ENCODE measurements at regions not wholly inside any gene's neighbourhood (a gene's known extent, or its start where the extent isn't known, plus 50 kb on each side); places are given as distances from the start of the nearest gene placed in this dataset. TPM values are rescaled to one million over a fixed set of nuclear protein-coding genes. Genes with fewer than 3 reads are reported as not detected.

GRCh38 chr7:90081621-90082020, 72.6 kb upstream of the STEAP1 start:
- no peak for DNase-seq
- Histone ChIP-seq H3K4me1 (ENCODE audit: insufficient read depth) (no peaks in the 10 kb centered on the region), H3K9me2 (ENCODE audit: insufficient read depth) (no peaks in the 10 kb centered on the region), H3K27me3 (replicated peaks; ENCODE audit: insufficient read depth) (no peaks in the 10 kb centered on the region), H3F3A (ENCODE audit: insufficient read depth) (no peaks in the 10 kb centered on the region), H4K20me1 (ENCODE audit: insufficient read depth) (no peaks in the 10 kb centered on the region), H3K79me2 (ENCODE audit: insufficient read depth) (no peaks in the 10 kb centered on the region), H2AFZ (no peak overlapping the region), H3K4me3 (no peak overlapping the region), H3K9ac (no peak overlapping the region), H3K4me2 (ENCODE audit: unreplicated experiment) (no peak overlapping the region), H3K27ac (no peak overlapping the region), H3K9me3 (ENCODE audit: low read depth) (no peaks in the 10 kb centered on the region), H3K36me3 (ENCODE audit: low read depth) (no peaks in the 10 kb centered on the region)
- TF ChIP-seq EZH2phosphoT487 (IDR thresholded peaks at IDR 0.05; ENCODE audit: insufficient read depth, low read depth) (no peak), EZH2 (IDR thresholded peaks at IDR 0.05; ENCODE audit: insufficient read depth, poor library complexity, severe bottlenecking) (no peak)
- 76 to 79% methylated on average over 3 of the region's 3 CpGs for WGBS, 2 experiments (ENCODE audit: low coverage in 1 of 2, low lambda C conversion rate in 2 of 2, missing lambda C conversion rate in 2 of 2)
- in situ Hi-C loops (cut with MboI) = no loop called here

- Histone ChIP-seq H3K4me3 (no peak overlapping the region), H3K79me2 (ENCODE audit: insufficient read depth) (no peaks in the 10 kb centered on the region), H3K4me1 (ENCODE audit: insufficient read depth) (no peaks in the 10 kb centered on the region), H4K20me1 (ENCODE audit: insufficient read depth) (no peaks in the 10 kb centered on the region), H3F3A (ENCODE audit: insufficient read depth) (no peaks in the 10 kb centered on the region), H3K27ac (no peak overlapping the region), H3K9me2 (ENCODE audit: insufficient read depth) (no peaks in the 10 kb centered on the region), H2AFZ (no peak overlapping the region), H3K4me2 (ENCODE audit: unreplicated experiment) (no peak overlapping the region), H3K9ac (no peak overlapping the region), H3K36me3 (ENCODE audit: low read depth) (no peaks in the 10 kb centered on the region), H3K27me3 (replicated peaks; ENCODE audit: insufficient read depth) (0 out of 2 replicates have a peak, but pooled peaks cover 3% of the 10 kb centered on the region), H3K9me3 (ENCODE audit: low read depth) (no peaks in the 10 kb centered on the region)
- in situ Hi-C loops (cut with MboI) = no loop called here
- TF ChIP-seq EZH2 (IDR thresholded peaks at IDR 0.05; ENCODE audit: insufficient read depth, poor library complexity, severe bottlenecking) (no peak), EZH2phosphoT487 (IDR thresholded peaks at IDR 0.05; ENCODE audit: insufficient read depth, low read depth) (no peak)
- DNase-seq = no peak
Measured at GRCh38 chr7:90092506-90092905, 61.8 kb upstream of the STEAP1 start.

- Histone ChIP-seq H3K27ac (no peak overlapping the region), H3K4me1 (ENCODE audit: insufficient read depth) (no peaks in the 10 kb centered on the region), H2AFZ (no peak overlapping the region), H3K4me3 (no peak overlapping the region), H3K27me3 (replicated peaks; ENCODE audit: insufficient read depth) (no peaks in the 10 kb centered on the region), H4K20me1 (ENCODE audit: insufficient read depth) (no peaks in the 10 kb centered on the region), H3K9me3 (ENCODE audit: low read depth) (no peaks in the 10 kb centered on the region), H3K4me2 (ENCODE audit: unreplicated experiment) (no peak overlapping the region), H3K36me3 (ENCODE audit: low read depth) (no peaks in the 10 kb centered on the region), H3F3A (ENCODE audit: insufficient read depth) (no peaks in the 10 kb centered on the region), H3K79me2 (ENCODE audit: insufficient read depth) (no peaks in the 10 kb centered on the region), H3K9me2 (ENCODE audit: insufficient read depth) (no peaks in the 10 kb centered on the region), H3K9ac (no peak overlapping the region)
- DNase-seq = no peak
- 25 to 30% methylated on average over 2 of the region's 2 CpGs for WGBS, 2 experiments (ENCODE audit: low coverage in 1 of 2, low lambda C conversion rate in 2 of 2, missing lambda C conversion rate in 2 of 2)
- in situ Hi-C loops (cut with MboI) = no loop called here
- TF ChIP-seq EZH2phosphoT487 (IDR thresholded peaks at IDR 0.05; ENCODE audit: insufficient read depth, low read depth) = no peak
- TF ChIP-seq EZH2 (IDR thresholded peaks at IDR 0.05; ENCODE audit: insufficient read depth, poor library complexity, severe bottlenecking) = no peak
Measured at GRCh38 chr7:90094030-90094429, 60.2 kb upstream of the STEAP1 start.

Small RNAs in the stretch of these regions (small RNA-seq; reads per million reads assigned to genes)
- gene RNU6-274P (ENCODE audit: low read depth, low replicate concordance) = not detected

Measured in GM23248 (cell line).